Fibroblast of lung (primary cell): ENCODE measurements at regions not wholly inside any gene's neighbourhood (a gene's known extent, or its start where the extent isn't known, plus 50 kb on each side); places are given as distances from the start of the nearest gene placed in this dataset.

Experiments
- DNase-seq, 2 donors: peaks; one replicate each; pipeline versions ENCODE4 v3.0.0 to v3.0.0-alpha.2; 2010; ENCODE audit warnings: low read depth in 2 of 2
- H2AFZ ChIP-seq: 2 replicates; pipeline ENCODE4 v1.5.1; 2012; ENCODE audit warnings: low read length, control low read depth, inconsistent platforms
- H3K27ac ChIP-seq: 2 replicates; pipeline ENCODE4 v1.5.1; 2011; ENCODE audit warnings: low read length, control low read depth; ENCODE audit not compliant: insufficient read depth
- H3K27me3 ChIP-seq: 2 replicates; pipeline ENCODE4 v1.5.1; 2011; ENCODE audit warnings: mild to moderate bottlenecking, low read length; ENCODE audit not compliant: control insufficient read depth, insufficient read depth
- H3K36me3 ChIP-seq: 2 replicates; pipeline ENCODE4 v1.5.1; 2011; ENCODE audit warnings: low read length; ENCODE audit not compliant: control insufficient read depth, insufficient read depth
- H3K4me1 ChIP-seq: 2 replicates; pipeline ENCODE4 v1.5.1; 2011; ENCODE audit warnings: low read length; ENCODE audit not compliant: control insufficient read depth, insufficient read depth; ENCODE audit errors: extremely low read depth
- H3K4me2 ChIP-seq: 2 replicates; pipeline ENCODE4 v1.5.1; 2011; ENCODE audit warnings: low read length, control low read depth; ENCODE audit not compliant: insufficient read depth; ENCODE audit errors: extremely low read depth
- H3K4me3 ChIP-seq, 4 experiments: fragments of 200-600 bp in 1 of 4; sonication (generic) in 1 of 4; replicated peaks in 1 of 4; 2 replicates each; pipeline ENCODE4 v1.5.1; 2011 to 2016; ENCODE audit warnings: low read length in 4 of 4, low read depth in 3 of 4, mild to moderate bottlenecking in 3 of 4, control low read depth in 2 of 4, inconsistent platforms in 1 of 4, mixed read lengths in 1 of 4; ENCODE audit not compliant: insufficient read depth in 1 of 4; ENCODE audit errors: control extremely low read depth in 1 of 4
- H3K79me2 ChIP-seq: 2 replicates; pipeline ENCODE4 v1.5.1; 2012; ENCODE audit warnings: mild to moderate bottlenecking, low read length, inconsistent platforms; ENCODE audit not compliant: control insufficient read depth, insufficient read depth
- H3K9ac ChIP-seq: 2 replicates; pipeline ENCODE4 v1.5.1; 2011; ENCODE audit warnings: mild to moderate bottlenecking, low read length, control low read depth; ENCODE audit not compliant: insufficient read depth
- H3K9me3 ChIP-seq: 2 replicates; pipeline ENCODE4 v1.5.1; 2012; ENCODE audit warnings: low read depth, low read length; ENCODE audit not compliant: control insufficient read depth, insufficient read depth
- H4K20me1 ChIP-seq: 2 replicates; pipeline ENCODE4 v1.5.1; 2011; ENCODE audit warnings: low read length; ENCODE audit not compliant: control insufficient read depth, insufficient read depth; ENCODE audit errors: extremely low read depth
- CTCF ChIP-seq, 2 donors: IDR thresholded peaks in 1 of 2; conservative IDR thresholded peaks in 1 of 2; 1 replicate in 1 of 2; 2 replicates in 1 of 2; pipeline ENCODE4 v1.5.1; 2011 to 2012; ENCODE audit warnings: low read length in 2 of 2, control low read depth in 1 of 2, inconsistent platforms in 1 of 2, low read depth in 1 of 2, mild to moderate bottlenecking in 1 of 2
- EZH2 ChIP-seq: IDR thresholded peaks from 2 replicates; pipeline ENCODE4 v1.5.1; 2012; ENCODE audit warnings: low read length, control low read depth, mild to moderate bottlenecking; ENCODE audit errors: missing control alignments

GRCh38 chr13:97880311-97880675, 73.2 kb upstream of the IPO5 start:
- Histone ChIP-seq H3K9me3 (no peaks in the 10 kb centered on the region), H3K4me2 (no peak overlapping the region), H3K9ac (no peak overlapping the region), H3K27me3 (no peaks in the 10 kb centered on the region), H3K36me3 (no peaks in the 10 kb centered on the region), H2AFZ (no peak overlapping the region), H3K27ac (peak overlapping the region; percentile 42), H3K4me3 (no peak overlapping the region), H4K20me1 (no peaks in the 10 kb centered on the region), H3K4me1 (peaks cover 8% of the 10 kb centered on the region), H3K79me2 (no peaks in the 10 kb centered on the region)
- no peak for DNase-seq
- TF ChIP-seq EZH2 (no peak), CTCF (conservative IDR thresholded peaks at IDR 0.05 in 1 of 2, IDR thresholded peaks at IDR 0.05 in 1 of 2; ENCODE audit: low read depth in 1 of 2, low read length in 2 of 2) (no peak)

GRCh38 chr13:97881556-97881955, 71.9 kb upstream of the IPO5 start:
- no peak for TF ChIP-seq EZH2
- TF ChIP-seq CTCF (conservative IDR thresholded peaks at IDR 0.05 in 1 of 2, IDR thresholded peaks at IDR 0.05 in 1 of 2; ENCODE audit: low read depth in 1 of 2, low read length in 2 of 2), result no peak
- Histone ChIP-seq H3K79me2 (no peaks in the 10 kb centered on the region), H3K27ac (no peak overlapping the region), H3K27me3 (no peaks in the 10 kb centered on the region), H4K20me1 (no peaks in the 10 kb centered on the region), H3K9me3 (no peaks in the 10 kb centered on the region), H3K4me3 (no peak overlapping the region), H3K4me2 (no peak overlapping the region), H3K4me1 (peaks cover 8% of the 10 kb centered on the region), H3K36me3 (no peaks in the 10 kb centered on the region), H3K9ac (no peak overlapping the region), H2AFZ (no peak overlapping the region)
- no peak for DNase-seq

- Histone ChIP-seq H3K79me2 (no peaks in the 10 kb centered on the region), H3K9me3 (no peaks in the 10 kb centered on the region), H3K4me2 (no peak overlapping the region), H3K4me1 (peaks cover 8% of the 10 kb centered on the region), H2AFZ (no peak overlapping the region), H4K20me1 (no peaks in the 10 kb centered on the region), H3K36me3 (no peaks in the 10 kb centered on the region), H3K9ac (no peak overlapping the region), H3K4me3 (no peak overlapping the region), H3K27me3 (no peaks in the 10 kb centered on the region), H3K27ac (no peak overlapping the region)
- peak in 1 of 2 donors; percentile 53 for DNase-seq
- TF ChIP-seq CTCF (conservative IDR thresholded peaks at IDR 0.05 in 1 of 2, IDR thresholded peaks at IDR 0.05 in 1 of 2; ENCODE audit: low read depth in 1 of 2, low read length in 2 of 2), result no peak
These were observed 70.1 kb upstream of the IPO5 start for GRCh38 chr13:97883396-97883795.
